Globus pallidus (tissue), 1 donor: ENCODE measurements at regions not wholly inside any gene's neighbourhood (a gene's known extent, or its start where the extent isn't known, plus 50 kb on each side); places are given as distances from the start of the nearest gene placed in this dataset.
A peak's percentile ranks its signal among the peaks of the same experiment; 100 is the strongest.
"Not testable (repeated sequence)": the region's sequence is repeated elsewhere in the genome, so short reads cannot be mapped to it uniquely, and the experiment has no call there.

ENCODE experiments used
- DNase-seq: peaks from one replicate; pipeline ENCODE4 v3.0.0-alpha.2; 2015; ENCODE audit warnings: low spot score

DNA sequence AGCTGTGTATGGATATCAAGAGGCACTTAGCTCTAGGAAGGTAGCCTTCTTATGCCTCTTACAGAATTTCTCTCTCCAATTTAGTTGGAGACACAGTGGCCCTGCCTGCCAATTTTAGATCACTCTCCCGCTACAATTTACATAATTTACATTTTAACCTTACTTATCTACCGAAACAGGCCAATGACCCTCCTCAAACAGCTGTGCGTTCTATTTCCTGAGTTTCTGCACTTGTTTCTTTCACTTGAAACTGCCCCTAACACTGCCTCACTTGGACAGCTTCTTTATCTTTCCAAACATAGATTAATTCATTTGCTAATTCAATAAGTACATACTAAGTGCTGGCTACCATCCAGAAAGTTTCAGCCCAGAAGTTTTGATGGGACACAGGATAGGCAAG, 52.9 kb upstream of the HDDC2 start:
- DNase-seq: no peak

DNA sequence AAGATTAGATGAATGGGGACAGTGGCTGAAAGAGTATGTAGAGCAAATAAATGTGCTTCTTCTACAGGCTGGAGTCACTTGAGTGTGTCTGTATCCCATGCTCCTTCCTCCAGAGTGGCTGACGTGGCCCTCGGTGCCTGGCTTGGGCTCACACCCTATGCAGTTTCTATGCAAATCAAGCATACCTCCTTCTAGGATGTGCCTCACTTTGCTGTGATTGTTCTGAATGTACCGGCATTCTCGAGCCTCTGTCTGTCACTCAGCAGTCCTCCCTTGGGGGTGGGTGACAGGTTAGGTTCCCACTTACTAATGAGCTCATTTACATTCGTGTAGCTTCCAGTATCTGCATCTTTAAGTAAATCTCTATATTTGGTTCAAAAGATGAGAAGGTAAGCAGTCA, 55.1 kb upstream of the HDDC2 start:
- DNase-seq: no peak

DNA sequence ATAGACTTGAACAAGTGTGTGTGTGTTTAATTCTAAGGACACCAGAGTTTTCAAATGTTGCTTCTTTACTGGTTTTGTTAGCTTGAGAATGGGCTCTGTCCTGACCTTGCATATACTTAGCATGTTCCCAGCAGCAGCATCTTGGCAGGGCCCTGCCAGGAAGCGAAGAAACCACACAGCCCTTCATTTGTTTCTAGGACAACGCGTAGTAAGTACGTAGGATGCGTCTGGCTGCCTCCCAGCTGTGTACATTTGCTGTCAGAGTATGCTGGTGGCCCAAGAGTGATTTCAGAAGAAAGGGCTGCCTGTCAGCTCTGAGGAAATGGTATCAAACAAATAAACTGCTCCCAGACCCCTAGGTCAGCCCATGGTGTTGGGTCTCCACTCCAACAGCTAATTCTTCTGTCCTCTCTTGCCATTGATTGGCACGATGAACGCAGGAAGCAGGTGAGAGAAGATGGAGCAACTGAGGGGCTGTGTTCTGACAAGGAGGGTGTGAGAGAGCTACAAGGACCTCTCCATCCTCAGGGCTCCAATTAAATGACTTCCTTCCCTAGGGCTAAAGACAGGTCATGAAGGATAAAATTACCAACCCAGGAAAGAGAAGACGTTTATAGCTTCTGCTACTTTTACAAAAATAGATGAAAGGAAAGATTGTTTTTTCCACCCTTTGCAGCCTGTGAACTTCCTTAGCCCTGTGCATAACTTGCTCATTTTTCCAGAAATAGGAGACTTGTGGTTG, 55.9 kb upstream of the HDDC2 start:
- no peak for DNase-seq

DNA sequence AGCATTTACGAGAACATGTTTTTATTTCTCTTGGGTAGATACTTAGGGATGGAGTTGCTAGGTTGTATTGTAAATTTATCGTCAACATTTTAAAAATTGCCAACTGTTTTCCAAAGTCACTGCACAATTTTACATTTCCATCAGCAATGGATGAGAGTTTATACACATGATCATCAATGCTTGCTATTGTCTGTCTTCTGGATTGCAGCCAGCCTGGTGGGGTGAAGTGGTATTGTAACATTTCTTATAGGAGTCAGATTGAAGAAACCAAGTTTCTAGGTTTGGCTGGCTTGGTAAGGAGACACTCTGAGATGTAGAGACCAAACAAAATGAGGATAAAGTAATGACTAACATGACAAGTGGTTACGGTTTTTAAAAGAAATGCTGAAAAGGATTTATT, 57.1 kb upstream of the HDDC2 start:
- peak; percentile 43 for DNase-seq

DNA sequence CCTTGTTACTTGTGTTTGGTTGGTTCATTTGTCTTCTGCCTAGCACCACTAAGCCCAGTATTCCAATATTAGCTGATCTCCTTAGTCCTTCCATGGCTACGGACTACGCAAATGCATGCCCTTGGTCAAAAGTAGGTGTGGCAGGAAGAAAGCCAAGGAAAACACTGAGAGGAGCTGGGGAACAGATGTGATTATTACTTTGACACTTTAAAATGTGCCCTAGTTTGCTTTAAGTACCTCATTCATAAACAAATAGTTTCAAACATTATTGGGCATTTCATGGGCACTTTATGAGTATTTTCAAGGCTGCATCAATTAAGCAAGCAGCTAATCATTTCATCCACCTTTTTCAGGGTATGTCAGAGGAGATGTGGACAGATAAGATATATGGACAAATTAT, 60.1 kb upstream of the HDDC2 start:
- DNase-seq: no peak

DNA sequence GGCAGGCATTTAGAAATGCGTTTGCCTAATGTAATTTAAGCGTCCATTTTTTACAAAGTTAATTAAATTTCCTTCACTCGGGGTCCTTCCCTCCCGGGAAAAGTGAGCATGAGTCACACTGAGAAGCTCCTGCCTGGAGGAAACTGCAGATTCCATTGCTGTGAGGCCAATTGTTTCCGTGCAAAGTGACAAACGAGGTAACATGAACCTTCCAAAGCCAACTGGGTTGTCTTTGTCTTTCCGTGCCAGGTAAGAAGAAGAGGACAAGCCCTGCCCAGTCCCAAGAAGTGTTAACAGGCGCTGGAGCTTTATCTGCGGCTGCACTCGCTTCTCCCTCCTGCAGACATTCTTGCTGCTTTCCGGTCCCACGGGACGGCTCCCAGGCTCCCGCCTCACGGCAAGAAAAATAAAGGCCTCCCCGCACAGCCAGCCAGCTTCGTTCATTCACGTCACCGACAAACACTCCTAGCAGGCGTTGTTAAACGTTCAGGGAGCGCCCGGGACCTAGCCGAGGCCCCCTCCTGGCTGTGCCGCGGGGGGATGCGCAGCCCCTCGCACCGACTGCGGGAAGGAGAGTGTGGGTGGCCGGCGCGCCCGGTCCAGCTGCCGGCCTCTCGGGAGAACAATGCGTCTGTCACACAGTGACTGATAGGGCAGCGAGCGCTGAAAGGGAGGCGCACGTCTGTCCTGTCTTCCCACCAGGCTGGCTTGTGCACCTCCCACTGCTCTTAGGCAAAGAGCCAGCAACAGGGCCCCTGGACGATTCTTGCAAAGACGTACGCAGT, 61.5 kb upstream of the HDDC2 start:
- peak; percentile 51 for DNase-seq

DNA sequence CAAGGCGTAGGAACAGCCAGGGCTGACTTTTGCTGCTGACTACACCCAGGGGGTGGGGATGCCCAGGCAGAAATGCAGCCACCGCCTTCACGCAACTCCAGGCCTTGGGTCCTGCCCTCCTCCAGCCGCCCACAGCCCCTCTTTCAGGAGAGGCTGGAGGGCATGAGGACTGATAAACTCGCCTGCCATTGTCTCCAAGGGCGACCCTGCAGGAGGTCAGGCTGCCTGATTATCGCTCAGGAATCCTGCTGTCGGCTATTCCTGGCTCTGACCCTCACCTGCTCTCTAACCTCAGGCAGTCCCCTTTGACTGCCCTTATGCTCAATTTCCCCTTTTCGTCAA, 62.0 kb upstream of the HDDC2 start:
- no peak for DNase-seq

DNA sequence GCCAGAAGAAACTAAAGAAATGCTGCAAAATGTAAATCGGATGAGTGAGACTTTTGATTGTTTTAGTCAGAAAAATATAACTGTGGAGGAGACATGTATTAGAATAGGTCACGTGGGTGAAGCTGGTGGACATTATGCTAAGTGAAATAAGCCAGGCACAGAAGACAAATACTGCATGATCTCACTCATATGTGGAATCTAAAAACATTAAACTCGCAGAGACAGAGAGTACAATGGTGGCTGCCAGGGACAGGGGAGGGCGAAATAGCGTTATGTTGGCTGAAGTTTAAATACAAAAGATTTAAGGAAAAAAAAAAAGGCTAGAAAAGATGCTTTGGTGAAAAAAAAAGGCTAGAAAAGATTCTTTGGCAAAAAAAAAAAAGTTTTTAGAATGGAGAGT, 63.5 kb upstream of the HDDC2 start:
- no peak for DNase-seq

DNA sequence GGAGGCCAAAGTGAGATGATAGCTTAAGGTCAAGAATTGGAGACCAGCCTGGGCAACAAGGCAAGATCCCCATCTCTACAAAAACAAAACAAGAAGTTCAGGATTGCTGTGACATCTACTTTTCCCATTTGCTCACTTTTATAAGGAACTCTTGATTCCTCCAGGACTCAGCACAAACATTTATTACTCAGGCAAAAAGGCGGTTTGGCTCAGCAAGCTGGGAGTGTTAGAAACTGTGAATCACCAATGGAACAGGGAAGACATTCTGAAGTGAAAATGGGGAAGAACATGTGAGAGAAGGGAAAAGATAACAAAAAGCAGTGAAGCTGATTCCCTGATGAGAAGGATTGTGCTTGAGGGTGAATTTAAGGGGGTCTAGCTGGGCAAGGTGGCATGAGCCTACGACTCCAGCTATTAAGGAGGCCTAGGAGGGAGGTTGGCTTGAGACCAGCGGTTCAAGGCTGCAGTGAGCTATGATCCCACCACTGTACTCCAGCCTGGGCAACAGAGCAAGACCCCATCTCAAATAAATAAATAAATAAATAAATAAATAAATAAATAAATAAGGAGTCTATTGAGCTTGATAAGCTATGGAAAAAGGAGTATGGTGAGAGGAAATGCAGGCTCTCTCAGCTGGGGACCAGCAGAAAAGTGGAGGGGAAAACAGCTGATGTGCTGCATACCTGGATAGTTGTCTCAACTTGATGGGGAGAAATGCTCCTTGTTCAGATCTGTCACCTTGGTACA, 65.4 kb upstream of the HDDC2 start:
- DNase-seq: no peak

DNA sequence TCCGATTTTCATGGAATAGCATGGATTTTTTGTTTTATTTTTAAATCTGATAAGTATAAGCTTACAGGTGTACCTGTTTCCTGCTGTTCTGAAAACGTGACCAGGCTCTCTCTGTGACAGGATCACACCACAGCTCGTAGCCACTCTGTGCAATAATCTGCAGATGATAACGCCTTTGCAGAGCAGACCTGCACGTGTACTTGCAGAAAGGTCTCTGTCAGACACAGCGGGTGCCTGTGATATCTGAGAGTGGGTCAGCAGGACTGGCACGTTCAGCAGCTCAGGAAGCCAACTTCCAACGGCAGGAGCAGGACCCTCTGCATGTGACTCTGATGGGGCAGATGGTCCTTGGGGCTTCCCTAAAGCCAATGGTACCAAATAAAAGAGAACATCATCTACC, 68.6 kb upstream of the HDDC2 start:
- no peak for DNase-seq

DNA sequence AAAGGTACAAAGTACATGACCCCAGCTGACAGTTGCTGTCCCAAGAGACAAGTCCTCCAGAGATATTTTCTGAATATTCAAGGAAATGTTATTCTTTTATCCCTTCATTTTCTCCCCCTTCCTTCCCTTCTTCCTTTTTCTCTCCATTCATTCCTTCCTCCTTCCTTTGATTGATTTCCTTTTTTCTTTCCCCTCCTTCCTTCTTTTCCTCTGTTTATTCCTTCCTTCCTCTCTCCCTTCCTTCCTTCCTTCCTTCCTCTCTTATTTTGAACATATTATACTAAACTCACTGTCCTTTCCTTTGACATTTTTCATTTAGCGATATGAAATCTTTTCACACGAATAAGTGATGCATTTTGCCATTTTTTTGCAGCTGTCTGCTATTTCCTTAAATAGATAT, 73.2 kb upstream of the HDDC2 start:
- DNase-seq: no peak

DNA sequence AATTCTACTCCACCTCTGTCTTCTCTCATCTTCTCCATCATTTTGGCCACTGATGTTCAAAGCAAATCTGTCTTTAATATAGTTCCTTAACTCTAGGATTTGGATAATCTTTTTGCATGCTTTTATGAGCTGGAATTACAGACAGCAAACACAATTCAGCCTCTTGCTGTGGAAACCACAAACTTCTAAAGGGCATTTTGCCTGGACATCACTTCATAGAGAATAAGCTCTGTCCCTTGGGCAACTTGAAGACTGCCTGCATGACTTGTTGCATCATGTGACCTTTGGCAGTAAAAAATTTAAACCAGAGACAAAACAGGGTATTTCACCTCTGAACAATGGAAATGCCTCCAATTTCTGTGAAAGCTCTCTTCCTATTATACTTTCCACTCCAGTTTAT, 74.1 kb upstream of the HDDC2 start:
- DNase-seq: no peak

DNA sequence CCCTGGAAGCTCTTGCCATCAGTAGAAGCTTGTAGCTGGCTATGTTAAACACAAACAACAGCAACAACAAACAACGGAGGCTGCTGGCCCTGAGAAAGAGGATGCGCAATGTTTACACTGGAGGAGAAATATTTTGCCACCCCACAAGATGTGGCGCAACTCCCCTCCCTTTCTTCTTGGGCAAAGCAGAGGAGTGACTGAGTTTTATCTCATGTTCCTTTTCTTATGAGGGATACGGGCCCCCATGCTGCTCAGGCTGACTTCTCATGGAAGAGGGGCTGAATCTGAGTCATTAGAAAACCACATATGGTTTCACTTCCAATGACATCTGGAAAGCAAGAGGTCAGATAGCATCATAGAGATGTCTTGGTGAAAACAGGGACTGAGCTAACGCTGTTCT, 75.9 kb upstream of the HDDC2 start:
- DNase-seq: no peak

DNA sequence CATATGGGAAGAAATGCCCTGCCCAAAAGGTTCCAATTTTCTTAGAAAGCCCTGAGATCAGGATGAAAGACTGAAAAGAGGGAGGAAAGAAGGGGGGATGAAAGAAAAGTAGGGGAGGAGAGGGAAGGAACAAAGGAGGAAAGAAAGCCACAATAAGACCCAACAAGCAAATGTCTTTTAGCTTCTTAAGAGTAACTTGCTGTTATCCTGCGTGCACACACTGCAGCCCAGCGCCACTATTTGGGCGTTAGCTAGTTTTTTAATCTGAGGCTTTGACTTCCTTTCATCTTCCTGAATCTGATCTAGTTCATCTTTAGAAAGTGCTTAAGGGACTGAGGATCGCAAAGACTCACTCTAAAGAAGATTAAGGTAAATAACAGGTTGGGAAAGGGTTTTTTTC, 77.4 kb upstream of the HDDC2 start:
- DNase-seq: no peak

DNA sequence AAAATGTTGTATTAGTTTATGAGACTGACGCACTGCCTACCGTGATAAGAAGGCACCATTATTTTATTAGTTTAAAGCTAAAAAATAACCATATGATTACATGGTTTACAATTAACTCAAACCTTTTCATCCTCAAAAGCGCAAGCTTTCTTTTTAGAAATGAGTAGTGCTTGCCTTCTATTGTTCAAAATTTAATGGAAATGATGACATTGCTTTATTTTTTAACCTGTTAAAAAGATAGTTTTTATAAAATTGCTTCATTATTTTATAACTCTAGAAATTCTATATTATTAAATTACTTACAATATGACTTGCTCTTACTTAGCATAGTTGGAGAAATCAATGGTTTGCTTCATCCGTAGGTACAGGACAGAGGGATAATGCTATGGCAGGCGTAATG, 78.7 kb upstream of the HDDC2 start:
- DNase-seq: no peak

DNA sequence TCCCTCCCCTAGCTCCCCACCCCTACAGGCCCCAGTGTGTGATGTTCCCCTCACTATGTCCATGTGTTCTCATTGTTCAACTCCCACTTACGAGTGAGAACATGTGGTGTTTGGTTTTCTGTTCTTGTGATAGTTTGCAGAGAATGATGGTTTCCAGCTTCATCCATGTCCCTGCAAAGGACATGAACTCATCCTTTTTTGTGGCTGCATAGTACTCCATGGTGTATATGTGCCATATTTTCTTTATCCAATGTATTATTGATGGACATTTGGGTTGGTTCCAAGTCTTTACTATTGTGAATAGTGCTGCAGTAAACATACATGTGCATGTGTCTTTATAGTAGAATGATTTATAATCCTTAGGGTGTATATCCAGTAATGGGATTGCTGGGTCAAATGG, 84.6 kb upstream of the HDDC2 start:
- not testable (repeated sequence) for DNase-seq

DNA sequence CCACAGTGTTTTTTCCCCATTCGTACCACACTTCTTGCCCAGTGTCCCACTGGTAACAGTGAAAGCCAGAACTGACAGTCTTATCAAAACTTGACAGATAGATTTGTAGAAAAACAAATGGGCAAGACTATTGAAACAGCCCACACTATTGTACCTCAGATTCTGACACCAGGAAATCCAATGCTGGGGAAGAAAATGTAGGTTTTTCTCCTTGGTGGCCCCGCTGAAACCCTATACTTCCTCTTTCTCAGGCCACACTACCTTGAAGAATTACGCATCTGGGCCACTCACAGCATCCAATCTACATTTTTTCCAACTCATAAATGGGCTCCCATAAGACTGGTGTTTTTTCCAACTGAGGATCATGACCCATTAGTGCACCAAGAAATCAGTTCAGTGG, 90.9 kb upstream of the HDDC2 start:
- DNase-seq: no peak

DNA sequence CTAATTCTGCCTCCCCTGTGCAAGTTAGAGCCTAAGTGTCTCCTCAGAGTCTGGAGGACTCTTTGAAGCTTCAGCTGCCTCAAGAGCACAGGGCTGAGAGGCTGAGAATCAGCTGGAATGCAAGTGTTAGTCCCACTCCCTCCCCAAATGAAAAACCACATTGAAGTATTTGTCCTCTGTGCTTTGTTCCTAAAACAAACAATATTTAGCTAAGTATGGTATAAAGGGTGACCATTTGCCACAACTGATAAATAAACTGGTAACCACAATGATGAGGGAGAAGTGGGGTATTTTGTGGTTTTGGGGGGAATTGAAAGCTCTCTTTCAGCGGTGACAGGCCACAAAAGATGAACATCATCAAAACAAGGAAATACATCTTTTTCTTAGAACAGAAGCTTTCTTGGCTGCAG, 91.7 kb upstream of the HDDC2 start:
- no peak for DNase-seq

DNA sequence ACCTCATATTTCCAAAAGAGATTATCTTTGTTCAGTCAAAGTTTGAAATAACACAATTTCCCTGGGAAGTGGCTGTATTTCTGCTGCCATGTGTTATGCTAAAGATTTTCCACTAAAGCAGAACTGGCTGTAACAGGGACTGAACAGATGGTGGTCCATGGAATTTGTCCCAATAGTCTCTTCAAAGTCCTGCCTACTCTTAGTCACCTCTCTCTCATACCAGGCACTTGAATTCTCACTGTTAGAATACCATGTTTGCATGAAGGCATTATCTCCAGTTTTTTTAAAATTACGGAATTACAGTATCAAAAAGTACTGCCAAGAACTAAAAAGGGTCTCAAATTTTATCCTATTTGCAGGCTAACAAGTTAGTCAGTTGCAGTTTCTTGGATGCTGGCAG, 105.0 kb upstream of the HDDC2 start:
- no peak for DNase-seq

DNA sequence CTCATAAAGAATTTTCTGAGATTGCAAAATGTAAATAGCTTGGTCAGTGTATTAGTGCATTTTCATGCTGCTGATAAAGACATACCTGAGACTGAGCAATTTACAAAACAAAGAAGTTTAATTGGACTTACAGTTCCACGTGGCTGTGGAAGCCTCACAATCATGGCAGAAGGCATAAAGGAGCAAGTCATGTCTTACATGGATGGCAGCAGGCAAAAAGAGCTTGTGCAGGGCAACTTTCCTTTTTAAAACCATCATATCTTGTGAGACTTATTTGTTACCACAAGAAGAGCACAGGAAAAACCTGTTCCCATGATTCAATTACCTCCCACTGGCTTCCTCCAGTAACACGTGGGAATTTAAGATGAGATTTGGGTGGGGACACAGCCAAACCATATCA, 112.7 kb upstream of the HDDC2 start:
- DNase-seq: no peak

DNA sequence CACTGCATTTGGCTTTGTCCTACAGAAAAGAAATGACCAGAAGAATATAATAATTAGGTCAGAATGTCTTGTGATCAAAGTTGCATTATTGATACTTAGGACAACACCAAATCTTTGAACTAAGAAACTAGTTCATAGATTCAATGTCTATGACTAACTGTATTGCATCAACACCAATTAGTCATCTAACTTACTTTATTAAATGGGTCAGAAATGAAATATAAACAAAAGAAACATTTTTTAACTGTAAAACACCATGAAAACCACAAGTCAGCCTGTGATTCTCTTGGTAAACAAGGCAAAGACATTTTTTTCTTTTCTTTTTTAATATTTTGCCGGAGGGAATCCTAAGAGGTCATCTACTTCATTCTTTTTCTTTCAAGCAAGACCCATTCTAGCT, 114.1 kb upstream of the HDDC2 start:
- no peak for DNase-seq

DNA sequence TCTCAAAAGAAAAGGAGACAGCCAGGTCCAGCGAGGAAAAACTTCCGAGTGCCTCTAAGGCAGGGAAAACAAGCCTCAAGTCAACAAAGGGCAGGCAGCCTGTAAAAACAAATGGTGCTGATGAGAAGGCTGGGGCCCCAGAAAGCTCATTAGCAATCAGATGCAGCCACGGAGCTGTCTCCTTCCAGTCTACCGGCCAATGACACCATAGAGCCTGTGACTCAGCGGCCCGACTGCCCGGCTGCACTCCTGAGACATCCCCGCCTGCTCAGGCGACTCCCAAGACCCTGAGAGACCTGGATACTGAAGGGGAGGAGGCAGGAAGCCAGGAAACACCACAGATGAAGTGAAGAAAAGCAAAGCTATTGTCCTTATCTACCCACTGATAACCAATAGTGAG, 120.1 kb upstream of the HDDC2 start:
- peak; percentile 39 for DNase-seq

DNA sequence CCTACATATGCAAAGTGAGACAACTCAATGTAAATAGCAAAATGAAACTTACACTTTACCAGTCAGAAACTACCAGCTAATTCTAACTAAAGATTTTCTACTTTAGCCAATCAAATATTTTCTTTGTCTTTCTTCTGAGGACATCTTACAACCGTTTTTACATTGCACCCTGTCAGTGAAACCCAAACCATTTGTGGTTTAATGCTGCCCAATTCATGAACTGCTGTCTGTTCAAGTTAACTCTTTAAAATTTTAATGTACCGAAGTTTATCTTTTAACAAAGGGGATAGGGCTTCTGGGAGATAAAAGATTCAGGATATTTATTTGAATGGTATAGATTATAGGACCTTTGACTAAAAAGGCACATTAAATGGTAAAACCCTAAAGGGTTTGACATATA, 121.3 kb upstream of the HDDC2 start:
- DNase-seq: no peak
